Hepatic stellate cell (primary cell): ENCODE measurements at regions not wholly inside any gene's neighbourhood (a gene's known extent, or its start where the extent isn't known, plus 50 kb on each side); places are given as distances from the start of the nearest gene placed in this dataset.
A peak's percentile ranks its signal among the peaks of the same experiment; 100 is the strongest.

Experiments
- DNase-seq: peaks from one replicate; pipeline ENCODE4 v3.0.0; 2011; ENCODE audit warnings: low spot score

- no peak for DNase-seq
Measured at GRCh38 chr2:23135481-23136100, 249.4 kb upstream of the KLHL29 start.

- no peak for DNase-seq
Measured at GRCh38 chr2:23137166-23137565, 247.8 kb upstream of the KLHL29 start.

GRCh38 chr2:23138701-23139100, 246.3 kb upstream of the KLHL29 start:
- no peak for DNase-seq

GRCh38 chr2:23145460-23145859, 239.5 kb upstream of the KLHL29 start:
- no peak for DNase-seq

- DNase-seq, result no peak
Measured at GRCh38 chr2:23146011-23146410, 239.0 kb upstream of the KLHL29 start.

GRCh38 chr2:23148342-23148741, 236.6 kb upstream of the KLHL29 start:
- no peak for DNase-seq

- no peak for DNase-seq
Measured at GRCh38 chr2:23149777-23150176, 235.2 kb upstream of the KLHL29 start.

- DNase-seq, result no peak
Measured at GRCh38 chr2:23153484-23153883, 231.5 kb upstream of the KLHL29 start.

GRCh38 chr2:23155022-23155421, 230.0 kb upstream of the KLHL29 start:
- no peak for DNase-seq

- DNase-seq, result no peak
Measured at GRCh38 chr2:23157812-23158211, 227.2 kb upstream of the KLHL29 start.

- DNase-seq, result no peak
Measured at GRCh38 chr2:23158306-23158705, 226.7 kb upstream of the KLHL29 start.

GRCh38 chr2:23159746-23160405, 225.1 kb upstream of the KLHL29 start:
- DNase-seq, result no peak

GRCh38 chr2:23164173-23164572, 220.8 kb upstream of the KLHL29 start:
- no peak for DNase-seq

GRCh38 chr2:23169896-23170295, 215.1 kb upstream of the KLHL29 start:
- no peak for DNase-seq

- no peak for DNase-seq
Measured at GRCh38 chr2:23171108-23171507, 213.9 kb upstream of the KLHL29 start.

GRCh38 chr2:23178396-23178795, 206.6 kb upstream of the KLHL29 start:
- DNase-seq, result no peak

GRCh38 chr2:23183733-23184132, 201.2 kb upstream of the KLHL29 start:
- DNase-seq, result no peak

- DNase-seq, result no peak
Measured at GRCh38 chr2:23198316-23199114, 186.5 kb upstream of the KLHL29 start.

- peak; percentile 7 for DNase-seq
Measured at GRCh38 chr2:23199115-23199918, 185.7 kb upstream of the KLHL29 start.

- DNase-seq, result no peak
Measured at GRCh38 chr2:23200068-23200786, 184.8 kb upstream of the KLHL29 start.

- DNase-seq, result no peak
Measured at GRCh38 chr2:23200787-23201114, 184.2 kb upstream of the KLHL29 start.

- DNase-seq, result no peak
Measured at GRCh38 chr2:23203383-23203782, 181.6 kb upstream of the KLHL29 start.
